ENCODE measurements at regions not wholly inside any gene's neighbourhood (a gene's known extent, or its start where the extent isn't known, plus 50 kb on each side); places are given as distances from the start of the nearest gene placed in this dataset.
A peak's percentile ranks its signal among the peaks of the same experiment; 100 is the strongest.

- POLR2A ChIA-PET = no interaction called here
- no peak for DNase-seq (ENCODE audit: low read depth in 1 of 2, low spot score in 1 of 2)
- TF ChIP-seq FOXS1 (CRISPR knock-in tag; IDR thresholded peaks at IDR 0.05) = no peak
- TF ChIP-seq FOSB (CRISPR knock-in tag; IDR thresholded peaks at IDR 0.05) = no peak
- no peak for TF ChIP-seq POLR2A (IDR thresholded peaks at IDR 0.05; ENCODE audit: low read length)
- no peak for TF ChIP-seq MAFK (IDR thresholded peaks at IDR 0.05; ENCODE audit: partially characterized antibody)
- TF ChIP-seq MYC (IDR thresholded peaks at IDR 0.05; ENCODE audit: borderline replicate concordance, low read length) = no peak
- no peak for TF ChIP-seq PBX3 (IDR thresholded peaks at IDR 0.05)
- TF ChIP-seq EP300 (IDR thresholded peaks at IDR 0.05) = no peak
- no peak for TF ChIP-seq SREBF2 (IDR thresholded peaks at IDR 0.05)
- TF ChIP-seq ESRRA (IDR thresholded peaks at IDR 0.05; ENCODE audit: borderline replicate concordance, low read length) = no peak
- no peak for TF ChIP-seq CHD4 (IDR thresholded peaks at IDR 0.05; ENCODE audit: borderline replicate concordance)
- TF ChIP-seq RAD21 (conservative IDR thresholded peaks at IDR 0.05 in 1 of 2, IDR thresholded peaks at IDR 0.05 in 1 of 2) = no peak
- TF ChIP-seq CBX2 (IDR thresholded peaks at IDR 0.05; ENCODE audit: borderline replicate concordance, low read depth) = no peak
- no peak for TF ChIP-seq GATA3 (IDR thresholded peaks at IDR 0.05; ENCODE audit: borderline replicate concordance)
- no peak for TF ChIP-seq RARB (CRISPR knock-in tag; IDR thresholded peaks at IDR 0.05)
- no peak for TF ChIP-seq BHLHE40 (IDR thresholded peaks at IDR 0.05; ENCODE audit: low read depth, low read length)
- TF ChIP-seq E2F6 (IDR thresholded peaks at IDR 0.05; ENCODE audit: borderline replicate concordance, low read depth) = no peak
- Histone ChIP-seq H3K4me3 (no peak overlapping the region), H3K4me1 (no peaks in the 10 kb centered on the region), H3K27ac (no peak overlapping the region), H3K9me3 (no peaks in the 10 kb centered on the region), H3K4me2 (no peak overlapping the region)
- ATAC-seq = no peak
- CTCF ChIA-PET = interaction anchor here (0.8 to 0.9 kb wide), 2 partner anchors 9 to 13 kb away, joined by 3 to 4 read pairs; no protein-coding TSS in a partner anchor
- FAIRE-seq = no peak
- 70% methylated on average over 3 of the region's 5 CpGs for WGBS (ENCODE audit: missing lambda C conversion rate)
These were observed 308.5 kb downstream of the C16orf95 start for GRCh38 chr16:87008664-87009063.

GRCh38 chr16:87012954-87013938, 303.9 kb downstream of the C16orf95 start:
- peaks cover 3% of the 10 kb centered on the region; the same call in 1 of the 3 replicates for H3K4me1 ChIP-seq
- DNase-seq (ENCODE audit: low read depth in 1 of 2, low spot score in 1 of 2) = no peak
- H3K9me3 ChIP-seq = no peaks in the 10 kb centered on the region
- POLR2A ChIA-PET = no interaction called here
- no peak overlapping the region for H3K27ac ChIP-seq
- TF ChIP-seq CTCF (IDR thresholded peaks at IDR 0.05) (no peak), BCL3 (IDR thresholded peaks at IDR 0.05) (no peak), ZFP36 (IDR thresholded peaks at IDR 0.05; ENCODE audit: borderline replicate concordance, partially characterized antibody) (no peak), POLR2A (IDR thresholded peaks at IDR 0.05; ENCODE audit: low read length) (no peak), HOXB5 (CRISPR knock-in tag; IDR thresholded peaks at IDR 0.05) (no peak), ZSCAN20 (CRISPR knock-in tag; IDR thresholded peaks at IDR 0.05) (no peak), RNF2 (IDR thresholded peaks at IDR 0.05; ENCODE audit: borderline replicate concordance, low read depth) (no peak), JUNB (IDR thresholded peaks at IDR 0.05) (no peak), HDAC2 (IDR thresholded peaks at IDR 0.05) (no peak)
- ATAC-seq = peak in 1 of 2 experiments; percentile 31; a peak in 2 of 6 replicates
- no peak for FAIRE-seq
- H3K4me3 ChIP-seq = no peak overlapping the region
- CTCF ChIA-PET = no interaction called here
- H3K4me2 ChIP-seq = no peak overlapping the region
- WGBS (ENCODE audit: missing lambda C conversion rate) = 84% methylated on average over 35 of the region's 37 CpGs

Data from A549 (cell line).